GM12878 (cell line): ENCODE measurements at regions not wholly inside any gene's neighbourhood (a gene's known extent, or its start where the extent isn't known, plus 50 kb on each side); places are given as distances from the start of the nearest gene placed in this dataset.

Experiments used
- ATAC-seq: fragments of 200-7000 bp; cut with Tn5 transposase; 3 replicates; pipeline ENCODE4 v1.9.1; 2020; ENCODE audit warnings: mild to moderate bottlenecking, moderate library complexity
- BruUV-seq: library from RNA; stranded (reverse); fragments of 400-500 nt; replicated peaks from 2 replicates; lab custom pipeline; 2021; lab: Mats Ljungman, UMichigan
- CTCF ChIA-PET: fragments of 300-600 bp; sonication (Branson Sonifier 250); formaldehyde crosslinking; extraction: SDS; loops from one replicate; lab custom pipeline; 2021; ENCODE audit warnings: inconsistent platforms; lab: Yijun Ruan, JAX
- POLR2A ChIA-PET: fragments of 350-600 bp; formaldehyde crosslinking; extraction: SDS; loops from one replicate; lab custom pipeline; 2021; ENCODE audit warnings: inconsistent platforms; lab: Charles Lee
- RAD21 ChIA-PET: fragments of 300-600 bp; sonication (Branson Sonifier 250); formaldehyde crosslinking; loops from one replicate; lab custom pipeline; 2023; ENCODE audit warnings: antibody characterized with exemption; ENCODE audit not compliant: unreplicated experiment; lab: Charles Lee
- SMC1A ChIA-PET: fragments of 300-600 bp; sonication (Branson Sonifier 250); formaldehyde crosslinking; loops from one replicate; lab custom pipeline; 2023; ENCODE audit not compliant: unreplicated experiment, uncharacterized antibody; lab: Charles Lee
- DNase-seq: peaks from one replicate; pipeline ENCODE4 v3.0.0-alpha.2; 2011; ENCODE audit warnings: low read depth, low spot score
- FAIRE-seq: peaks from 3 replicates; lab custom pipeline; 2011; peaks lifted over from hg19 to GRCh38; lab: Jason Lieb, UNC
- H2AFZ ChIP-seq: 2 replicates; pipeline ENCODE4 v1.6.0; 2011; ENCODE audit warnings: low read depth, low read length, control low read depth; ENCODE audit not compliant: control insufficient read depth
- H3K27ac ChIP-seq: 2 replicates; pipeline ENCODE4 v1.5.1; 2011; ENCODE audit warnings: control low read depth; ENCODE audit not compliant: control insufficient read depth, insufficient read depth
- H3K27me3 ChIP-seq, 2 experiments: replicated peaks in 1 of 2; 2 replicates each; pipeline versions ENCODE4 v1.6.0 to v1.6.1; 2011; ENCODE audit warnings: low read length in 1 of 2; ENCODE audit not compliant: control insufficient read depth in 2 of 2, insufficient read depth in 2 of 2
- H3K36me3 ChIP-seq, 2 experiments: 2 replicates each; pipeline ENCODE4 v1.5.1; 2011; ENCODE audit warnings: low read length in 1 of 2; ENCODE audit not compliant: control insufficient read depth in 2 of 2, insufficient read depth in 2 of 2
- H3K4me1 ChIP-seq: 2 replicates; pipeline ENCODE4 v1.6.1; 2011; ENCODE audit warnings: mild to moderate bottlenecking, low read length, moderate library complexity, mixed read lengths; ENCODE audit not compliant: control insufficient read depth, insufficient read depth
- H3K4me2 ChIP-seq: 2 replicates; pipeline ENCODE4 v1.6.0; 2011; ENCODE audit warnings: control low read depth; ENCODE audit not compliant: control insufficient read depth, insufficient read depth
- H3K4me3 ChIP-seq: fragments of 200-600 bp; sonication (generic); 2 replicates; pipeline ENCODE4 v1.5.1; 2016
- H3K79me2 ChIP-seq: 2 replicates; pipeline ENCODE4 v1.6.0; 2011; ENCODE audit warnings: low read length; ENCODE audit not compliant: control insufficient read depth, insufficient read depth
- H3K9ac ChIP-seq: 2 replicates; pipeline ENCODE4 v1.8.0; 2011; ENCODE audit warnings: low read length, control low read depth, mixed read lengths; ENCODE audit not compliant: control insufficient read depth, insufficient read depth
- H3K9me3 ChIP-seq: replicated peaks from 3 replicates; pipeline ENCODE4 v1.5.1; 2011; ENCODE audit warnings: mild to moderate bottlenecking, low read length; ENCODE audit not compliant: control insufficient read depth, insufficient read depth
- H4K20me1 ChIP-seq: 2 replicates; pipeline ENCODE4 v1.6.0; 2011; ENCODE audit not compliant: control insufficient read depth, insufficient read depth
- CBFB ChIP-seq: IDR thresholded peaks from 2 replicates; pipeline ENCODE4 v1.6.1; 2016; ENCODE audit warnings: antibody characterized with exemption, low read depth
- EP300 ChIP-seq, 2 experiments: fragments of 150-350 bp in 1 of 2; IDR thresholded peaks; 2 replicates each; pipeline ENCODE4 v1.6.1; 2011 to 2012; ENCODE audit warnings: low read depth in 2 of 2, low read length in 2 of 2, borderline replicate concordance in 1 of 2, improper control_type of control experiment in 1 of 2, inconsistent platforms in 1 of 2; ENCODE audit not compliant: control insufficient read depth in 1 of 2
- GABPA ChIP-seq: IDR thresholded peaks from 2 replicates; pipeline ENCODE4 v1.6.1; 2014; ENCODE audit warnings: antibody characterized with exemption, low read depth, mild to moderate bottlenecking, inconsistent platforms
- PAX5 ChIP-seq: IDR thresholded peaks from 2 replicates; pipeline ENCODE4 v1.6.1; 2011; ENCODE audit warnings: low read depth, low read length, borderline replicate concordance
- RFX5 ChIP-seq: IDR thresholded peaks from 2 replicates; pipeline ENCODE4 v1.6.1; 2011; ENCODE audit warnings: low read depth, low read length, improper control_type of control experiment
- SMAD1 ChIP-seq: fragments of 450-650 bp; IDR thresholded peaks from 2 replicates; pipeline ENCODE4 v1.6.1; 2018; ENCODE audit warnings: mild to moderate bottlenecking, low read depth; ENCODE audit not compliant: partially characterized antibody
- TAF1 ChIP-seq: IDR thresholded peaks from 2 replicates; pipeline ENCODE4 v1.6.1; 2011; ENCODE audit warnings: mild to moderate bottlenecking, low read depth, low read length, borderline replicate concordance
- USF1 ChIP-seq: IDR thresholded peaks from 2 replicates; pipeline ENCODE4 v1.6.1; 2011; ENCODE audit warnings: borderline replicate concordance, low read depth, mild to moderate bottlenecking, moderate library complexity, mixed read lengths, low read length; ENCODE audit not compliant: insufficient read depth; ENCODE audit errors: extremely low read length
- ZNF592 ChIP-seq: fragments of 450-650 bp; IDR thresholded peaks from 2 replicates; pipeline ENCODE4 v1.6.1; 2017; ENCODE audit warnings: mild to moderate bottlenecking, moderate library complexity
- WGBS: methylation state at CpG from one replicate; pipeline ENCODE4 v1.1.6; 2016; ENCODE audit warnings: low lambda C conversion rate; ENCODE audit not compliant: insufficient replicate concordance, insufficient coverage; ENCODE audit errors: missing lambda C conversion rate; 5-methylcytosine and 5-hydroxymethylcytosine counted together
- in situ Hi-C: fragments of 300-500 bp; cut with MboI; formaldehyde crosslinking; loops from 9 replicates; pipeline ENCODE4 v1.14.3; 2018; ENCODE audit warnings: mixed read lengths
- intact Hi-C: fragments of 100-400 bp; cut with micrococcal nuclease; formaldehyde crosslinking; loops from one replicate; pipeline ENCODE4 v1.14.2; 2022; ENCODE audit not compliant: unreplicated experiment
- TF ChIP-seq, protein P1 (sequence below): IDR thresholded peaks from 2 replicates; pipeline ENCODE4 v1.6.1; 2012; ENCODE audit warnings: improper control_type of control experiment, low read depth, low read length; ENCODE audit not compliant: insufficient replicate concordance

DNA sequence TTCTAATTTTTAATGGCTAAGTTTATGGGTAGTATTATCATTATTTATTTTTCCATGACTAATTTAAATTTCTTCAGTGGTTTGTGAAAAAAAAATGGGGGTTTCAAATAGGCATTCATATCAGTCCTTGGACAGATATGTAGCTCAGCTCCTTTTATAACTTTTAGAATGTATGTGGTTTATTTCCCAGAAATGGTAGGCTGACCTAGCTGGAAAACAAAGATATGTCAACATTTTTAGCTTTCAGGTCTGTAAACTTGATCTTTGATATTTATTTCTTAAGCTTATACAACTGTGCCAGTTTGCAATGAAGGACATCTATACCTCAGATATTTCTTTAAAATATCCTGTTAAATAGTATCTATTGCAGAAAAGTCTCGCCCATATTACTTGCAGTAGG lies 1815.5 kb downstream of the SLITRK5 start (continued):
- no peak for TF ChIP-seq ZNF592

DNA sequence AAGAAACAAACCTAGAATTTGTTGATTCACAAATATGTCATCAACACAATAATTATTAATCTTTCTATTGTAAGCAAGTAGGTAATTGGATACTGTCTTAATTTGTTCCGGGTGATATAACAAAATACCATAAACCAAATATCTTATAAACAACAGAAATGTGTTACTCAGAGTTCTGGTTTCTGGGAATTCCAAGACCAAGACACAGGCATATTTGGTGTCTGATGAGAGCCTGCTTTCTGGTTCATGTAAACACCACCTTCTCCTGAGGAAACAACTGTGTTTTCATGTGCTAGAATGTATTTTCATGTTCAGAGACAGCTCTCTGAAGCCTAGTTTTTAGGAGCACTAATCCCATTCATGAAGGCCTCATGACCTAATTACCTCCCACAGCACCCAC lies 1819.5 kb downstream of the SLITRK5 start:
- H3K36me3 ChIP-seq, result no peaks in the 10 kb centered on the region
- ChIA-PET POLR2A (no interaction called here), RAD21 (no interaction called here), CTCF (no interaction called here), SMC1A (no interaction called here)
- no peaks in the 10 kb centered on the region for H3K27me3 ChIP-seq
- WGBS, result 97% methylated on average over 1 of the region's 1 CpG
- no peak for TF ChIP-seq RFX5
- no peak for TF ChIP-seq USF1
- no peak for TF ChIP-seq PAX5
- no peak for TF ChIP-seq SMAD1
- no peak for TF ChIP-seq EP300 (IDR thresholded peaks at IDR 0.05; ENCODE audit: borderline replicate concordance in 1 of 2, control insufficient read depth in 1 of 2, low read depth in 2 of 2, low read length in 2 of 2)
- TF ChIP-seq, protein P1, sequence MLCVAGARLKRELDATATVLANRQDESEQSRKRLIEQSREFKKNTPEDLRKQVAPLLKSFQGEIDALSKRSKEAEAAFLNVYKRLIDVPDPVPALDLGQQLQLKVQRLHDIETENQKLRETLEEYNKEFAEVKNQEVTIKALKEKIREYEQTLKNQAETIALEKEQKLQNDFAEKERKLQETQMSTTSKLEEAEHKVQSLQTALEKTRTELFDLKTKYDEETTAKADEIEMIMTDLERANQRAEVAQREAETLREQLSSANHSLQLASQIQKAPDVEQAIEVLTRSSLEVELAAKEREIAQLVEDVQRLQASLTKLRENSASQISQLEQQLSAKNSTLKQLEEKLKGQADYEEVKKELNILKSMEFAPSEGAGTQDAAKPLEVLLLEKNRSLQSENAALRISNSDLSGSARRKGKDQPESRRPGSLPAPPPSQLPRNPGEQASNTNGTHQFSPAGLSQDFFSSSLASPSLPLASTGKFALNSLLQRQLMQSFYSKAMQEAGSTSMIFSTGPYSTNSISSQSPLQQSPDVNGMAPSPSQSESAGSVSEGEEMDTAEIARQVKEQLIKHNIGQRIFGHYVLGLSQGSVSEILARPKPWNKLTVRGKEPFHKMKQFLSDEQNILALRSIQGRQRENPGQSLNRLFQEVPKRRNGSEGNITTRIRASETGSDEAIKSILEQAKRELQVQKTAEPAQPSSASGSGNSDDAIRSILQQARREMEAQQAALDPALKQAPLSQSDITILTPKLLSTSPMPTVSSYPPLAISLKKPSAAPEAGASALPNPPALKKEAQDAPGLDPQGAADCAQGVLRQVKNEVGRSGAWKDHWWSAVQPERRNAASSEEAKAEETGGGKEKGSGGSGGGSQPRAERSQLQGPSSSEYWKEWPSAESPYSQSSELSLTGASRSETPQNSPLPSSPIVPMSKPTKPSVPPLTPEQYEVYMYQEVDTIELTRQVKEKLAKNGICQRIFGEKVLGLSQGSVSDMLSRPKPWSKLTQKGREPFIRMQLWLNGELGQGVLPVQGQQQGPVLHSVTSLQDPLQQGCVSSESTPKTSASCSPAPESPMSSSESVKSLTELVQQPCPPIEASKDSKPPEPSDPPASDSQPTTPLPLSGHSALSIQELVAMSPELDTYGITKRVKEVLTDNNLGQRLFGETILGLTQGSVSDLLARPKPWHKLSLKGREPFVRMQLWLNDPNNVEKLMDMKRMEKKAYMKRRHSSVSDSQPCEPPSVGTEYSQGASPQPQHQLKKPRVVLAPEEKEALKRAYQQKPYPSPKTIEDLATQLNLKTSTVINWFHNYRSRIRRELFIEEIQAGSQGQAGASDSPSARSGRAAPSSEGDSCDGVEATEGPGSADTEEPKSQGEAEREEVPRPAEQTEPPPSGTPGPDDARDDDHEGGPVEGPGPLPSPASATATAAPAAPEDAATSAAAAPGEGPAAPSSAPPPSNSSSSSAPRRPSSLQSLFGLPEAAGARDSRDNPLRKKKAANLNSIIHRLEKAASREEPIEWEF, result no peak
- no peak for TF ChIP-seq TAF1
- TF ChIP-seq CBFB, result no peak
- no peak for TF ChIP-seq GABPA
- no peak overlapping the region for H3K27ac ChIP-seq
- no peak for DNase-seq
- FAIRE-seq, result no peak
- no peaks in the 10 kb centered on the region for H3K9me3 ChIP-seq
- ATAC-seq, result no peak
- no peak overlapping the region for H3K4me3 ChIP-seq
- BruUV-seq, result no TSS peak
- no peaks in the 10 kb centered on the region for H3K4me1 ChIP-seq
- no peaks in the 10 kb centered on the region for H4K20me1 ChIP-seq
- no peak overlapping the region for H2AFZ ChIP-seq
- H3K79me2 ChIP-seq, result no peaks in the 10 kb centered on the region
- in situ Hi-C loops (no loop called here), intact Hi-C loops (no loop called here)
- H3K9ac ChIP-seq, result no peak overlapping the region
- no peak overlapping the region for H3K4me2 ChIP-seq
